GM04503 (cell line): ENCODE measurements at regions not wholly inside any gene's neighbourhood (a gene's known extent, or its start where the extent isn't known, plus 50 kb on each side); places are given as distances from the start of the nearest gene placed in this dataset.

ENCODE experiments used
- DNase-seq: peaks from one replicate; pipeline ENCODE4 v3.0.0-alpha.2; 2012; ENCODE audit warnings: low read depth

GRCh38 chr20:63128367-63128766 is 87.6 kb downstream of the YTHDF1 start:
- no peak for DNase-seq

GRCh38 chr20:63127700-63128364 is 88.1 kb downstream of the YTHDF1 start:
- DNase-seq, result no peak

- no peak for DNase-seq
Observed at GRCh38 chr20:63126876-63127699, 88.8 kb downstream of the YTHDF1 start.

GRCh38 chr20:63125838-63126601 is 89.9 kb downstream of the YTHDF1 start:
- no peak for DNase-seq

GRCh38 chr20:63125581-63125837 is 90.4 kb downstream of the YTHDF1 start:
- DNase-seq, result no peak

GRCh38 chr20:63124782-63125580 is 91.0 kb downstream of the YTHDF1 start:
- no peak for DNase-seq

GRCh38 chr20:63124092-63124781 is 91.7 kb downstream of the YTHDF1 start:
- no peak for DNase-seq

GRCh38 chr20:63123331-63123741 is 92.6 kb downstream of the YTHDF1 start:
- DNase-seq, result no peak

- DNase-seq, result no peak
Observed at GRCh38 chr20:63122626-63123025, 93.3 kb downstream of the YTHDF1 start.

- DNase-seq, result no peak
Observed at GRCh38 chr20:63121749-63122405, 94.1 kb downstream of the YTHDF1 start.

- DNase-seq, result no peak
Observed at GRCh38 chr20:63121246-63121645, 94.7 kb downstream of the YTHDF1 start.

- DNase-seq, result no peak
Observed at GRCh38 chr20:63120808-63121090, 95.2 kb downstream of the YTHDF1 start.

- no peak for DNase-seq
Observed at GRCh38 chr20:63119963-63120807, 95.7 kb downstream of the YTHDF1 start.

GRCh38 chr20:63119121-63119962 is 96.6 kb downstream of the YTHDF1 start:
- DNase-seq, result no peak

- no peak for DNase-seq
Observed at GRCh38 chr20:63118303-63119120, 97.4 kb downstream of the YTHDF1 start.

- no peak for DNase-seq
Observed at GRCh38 chr20:63117661-63118302, 98.1 kb downstream of the YTHDF1 start.

GRCh38 chr20:63117151-63117550 is 98.8 kb downstream of the YTHDF1 start:
- DNase-seq, result no peak
